Suprapubic skin (tissue), 3 donors: ENCODE measurements at regions not wholly inside any gene's neighbourhood (a gene's known extent, or its start where the extent isn't known, plus 50 kb on each side); places are given as distances from the start of the nearest gene placed in this dataset.

Experiments used
- POLR2A ChIP-seq, 2 donors: fragments of 450-650 bp; IDR thresholded peaks; one replicate each; pipeline ENCODE4 v1.6.1; 2017; ENCODE audit warnings: antibody characterized with exemption in 2 of 2, mild to moderate bottlenecking in 2 of 2, moderate library complexity in 2 of 2
- TF ChIP-seq, protein P1 (sequence below), 2 donors: fragments of 200-600 bp in 1 of 2; fragments of 450-650 bp in 1 of 2; sonication (generic) in 1 of 2; IDR thresholded peaks; one replicate each; pipeline ENCODE4 v1.5.1; 2016 to 2019; ENCODE audit warnings: antibody characterized with exemption in 2 of 2, mild to moderate bottlenecking in 1 of 2, moderate library complexity in 1 of 2

- TF ChIP-seq, protein P1, sequence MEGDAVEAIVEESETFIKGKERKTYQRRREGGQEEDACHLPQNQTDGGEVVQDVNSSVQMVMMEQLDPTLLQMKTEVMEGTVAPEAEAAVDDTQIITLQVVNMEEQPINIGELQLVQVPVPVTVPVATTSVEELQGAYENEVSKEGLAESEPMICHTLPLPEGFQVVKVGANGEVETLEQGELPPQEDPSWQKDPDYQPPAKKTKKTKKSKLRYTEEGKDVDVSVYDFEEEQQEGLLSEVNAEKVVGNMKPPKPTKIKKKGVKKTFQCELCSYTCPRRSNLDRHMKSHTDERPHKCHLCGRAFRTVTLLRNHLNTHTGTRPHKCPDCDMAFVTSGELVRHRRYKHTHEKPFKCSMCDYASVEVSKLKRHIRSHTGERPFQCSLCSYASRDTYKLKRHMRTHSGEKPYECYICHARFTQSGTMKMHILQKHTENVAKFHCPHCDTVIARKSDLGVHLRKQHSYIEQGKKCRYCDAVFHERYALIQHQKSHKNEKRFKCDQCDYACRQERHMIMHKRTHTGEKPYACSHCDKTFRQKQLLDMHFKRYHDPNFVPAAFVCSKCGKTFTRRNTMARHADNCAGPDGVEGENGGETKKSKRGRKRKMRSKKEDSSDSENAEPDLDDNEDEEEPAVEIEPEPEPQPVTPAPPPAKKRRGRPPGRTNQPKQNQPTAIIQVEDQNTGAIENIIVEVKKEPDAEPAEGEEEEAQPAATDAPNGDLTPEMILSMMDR (IDR thresholded peaks at IDR 0.05): no peak
- TF ChIP-seq POLR2A (IDR thresholded peaks at IDR 0.05): no peak
Observed at GRCh38 chr2:150643114-150643725, 155.8 kb upstream of the RND3 start.
